HS-27A (cell line): ENCODE measurements at regions not wholly inside any gene's neighbourhood (a gene's known extent, or its start where the extent isn't known, plus 50 kb on each side); places are given as distances from the start of the nearest gene placed in this dataset.

Experiments used
- DNase-seq: peaks from one replicate; pipeline ENCODE4 v3.0.0-alpha.2; 2012; ENCODE audit warnings: low read depth, missing footprints

GRCh38 chr5:126335886-126336285 is 87.3 kb upstream of the GRAMD2B start:
- no peak for DNase-seq

- DNase-seq, result no peak
These were observed 84.6 kb upstream of the GRAMD2B start for GRCh38 chr5:126338635-126339034.

GRCh38 chr5:126339215-126339805 is 83.9 kb upstream of the GRAMD2B start:
- no peak for DNase-seq

- no peak for DNase-seq
These were observed 81.1 kb upstream of the GRAMD2B start for GRCh38 chr5:126341906-126342630.

GRCh38 chr5:126348855-126349635 is 74.2 kb upstream of the GRAMD2B start:
- no peak for DNase-seq

GRCh38 chr5:126351153-126351552 is 72.1 kb upstream of the GRAMD2B start:
- peak; percentile 54 for DNase-seq

GRCh38 chr5:126354012-126354857 is 69.0 kb upstream of the GRAMD2B start:
- peak; percentile 81 for DNase-seq

GRCh38 chr5:126354858-126355731 is 68.1 kb upstream of the GRAMD2B start:
- DNase-seq, result no peak

- no peak for DNase-seq
These were observed 67.3 kb upstream of the GRAMD2B start for GRCh38 chr5:126355940-126356339.

GRCh38 chr5:126357585-126358342 is 65.4 kb upstream of the GRAMD2B start:
- no peak for DNase-seq

GRCh38 chr5:126358525-126358924 is 64.7 kb upstream of the GRAMD2B start:
- DNase-seq, result no peak

GRCh38 chr5:126359884-126360283 is 63.3 kb upstream of the GRAMD2B start:
- no peak for DNase-seq

- no peak for DNase-seq
These were observed 62.7 kb upstream of the GRAMD2B start for GRCh38 chr5:126360467-126360866.

GRCh38 chr5:126363658-126364057 is 59.6 kb upstream of the GRAMD2B start:
- no peak for DNase-seq

GRCh38 chr5:126364206-126364902 is 58.9 kb upstream of the GRAMD2B start:
- no peak for DNase-seq

GRCh38 chr5:126365446-126366198 is 57.6 kb upstream of the GRAMD2B start:
- no peak for DNase-seq

GRCh38 chr5:126366199-126366560 is 57.0 kb upstream of the GRAMD2B start:
- DNase-seq, result no peak

- no peak for DNase-seq
These were observed 54.9 kb upstream of the GRAMD2B start for GRCh38 chr5:126368239-126368812.

- DNase-seq, result no peak
These were observed 54.1 kb upstream of the GRAMD2B start for GRCh38 chr5:126369083-126369482.
